ENCODE measurements at regions not wholly inside any gene's neighbourhood (a gene's known extent, or its start where the extent isn't known, plus 50 kb on each side); places are given as distances from the start of the nearest gene placed in this dataset.

GRCh38 chr6:153192943-153193885 lies 62.1 kb upstream of the RGS17 start (continued):
- TF ChIP-seq POU6F1 (CRISPR knock-in tag; IDR thresholded peaks at IDR 0.05; ENCODE audit: borderline replicate concordance, low read depth) (no peak), BACH2 (CRISPR knock-in tag; IDR thresholded peaks at IDR 0.05; ENCODE audit: borderline replicate concordance) (no peak)

- TF ChIP-seq POU6F1 (CRISPR knock-in tag; IDR thresholded peaks at IDR 0.05; ENCODE audit: borderline replicate concordance, low read depth) (no peak), PPARA (CRISPR knock-in tag; IDR thresholded peaks at IDR 0.05; ENCODE audit: borderline replicate concordance) (no peak), CREB5 (CRISPR knock-in tag; IDR thresholded peaks at IDR 0.05; ENCODE audit: low read depth) (no peak), TCF4 (CRISPR knock-in tag; IDR thresholded peaks at IDR 0.05; ENCODE audit: borderline replicate concordance) (no peak), TOX (CRISPR knock-in tag; IDR thresholded peaks at IDR 0.05; ENCODE audit: borderline replicate concordance) (no peak), ESRRG (CRISPR knock-in tag; IDR thresholded peaks at IDR 0.05) (no peak), ISL1 (CRISPR knock-in tag; IDR thresholded peaks at IDR 0.05) (no peak)
- no peak for ATAC-seq
These were observed 52.8 kb upstream of the RGS17 start for GRCh38 chr6:153183925-153184324.
